Stimulated activated CD4-positive, alpha-beta T cell treated with anti-CD3 and anti-CD28 coated beads, Interleukin-15, amount 100 ng/mL, for 1 hour (primary cell): ENCODE measurements at regions not wholly inside any gene's neighbourhood (a gene's known extent, or its start where the extent isn't known, plus 50 kb on each side); places are given as distances from the start of the nearest gene placed in this dataset.

ENCODE experiments used
- DNase-seq, 2 donors: peaks; one replicate each; pipeline ENCODE4 v3.0.0-alpha.2; 2020; ENCODE audit warnings: low read depth in 1 of 2, low spot score in 1 of 2

DNA sequence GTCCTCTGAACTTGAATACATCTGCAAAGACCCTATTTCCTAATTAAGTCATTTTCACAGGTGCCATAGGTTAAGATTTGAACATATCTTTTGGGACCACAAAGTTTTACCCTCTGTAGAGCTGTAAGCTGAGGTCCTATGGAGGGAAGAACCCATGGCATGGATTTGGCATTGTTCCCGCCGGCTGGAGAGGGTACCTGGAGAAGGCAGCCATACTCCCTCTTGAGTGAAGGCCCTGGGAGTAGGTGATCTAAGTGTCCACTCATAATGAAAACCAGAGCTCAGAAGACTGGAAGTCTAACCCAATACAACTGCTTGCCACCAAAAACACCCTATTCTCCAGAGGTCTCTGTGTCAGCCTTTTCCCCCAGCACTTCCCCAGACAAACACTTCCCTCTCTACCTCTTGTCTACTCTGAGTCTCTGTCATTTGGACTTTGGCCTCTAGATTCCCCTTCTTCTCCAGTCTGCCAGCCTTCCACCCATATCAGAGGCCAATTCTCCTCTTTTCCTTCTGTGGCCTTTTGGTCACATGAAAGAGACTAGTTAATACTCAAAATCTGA is 363.9 kb downstream of the MAFB start:
- DNase-seq = no peak

DNA sequence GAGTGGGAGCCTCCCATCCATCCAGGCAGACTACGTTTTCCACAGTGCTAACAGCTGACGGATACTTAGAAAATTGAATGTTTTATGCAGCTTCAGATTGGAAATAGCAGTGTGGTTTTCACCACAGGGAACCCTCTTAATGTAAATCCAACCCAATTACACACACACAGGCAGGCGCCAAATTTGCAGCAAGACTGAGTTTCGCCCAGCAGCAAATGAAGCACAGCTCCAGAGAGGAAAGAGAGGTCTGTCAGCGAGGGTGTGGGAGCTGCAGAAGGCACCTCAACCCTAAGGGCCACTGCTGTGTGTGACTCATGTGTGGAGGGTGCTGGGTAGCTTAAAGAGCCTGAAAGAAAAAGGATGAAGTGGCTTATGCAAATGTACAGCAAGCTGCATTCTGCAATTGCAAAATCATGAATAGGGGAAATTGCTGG is 365.7 kb downstream of the MAFB start:
- no peak for DNase-seq

DNA sequence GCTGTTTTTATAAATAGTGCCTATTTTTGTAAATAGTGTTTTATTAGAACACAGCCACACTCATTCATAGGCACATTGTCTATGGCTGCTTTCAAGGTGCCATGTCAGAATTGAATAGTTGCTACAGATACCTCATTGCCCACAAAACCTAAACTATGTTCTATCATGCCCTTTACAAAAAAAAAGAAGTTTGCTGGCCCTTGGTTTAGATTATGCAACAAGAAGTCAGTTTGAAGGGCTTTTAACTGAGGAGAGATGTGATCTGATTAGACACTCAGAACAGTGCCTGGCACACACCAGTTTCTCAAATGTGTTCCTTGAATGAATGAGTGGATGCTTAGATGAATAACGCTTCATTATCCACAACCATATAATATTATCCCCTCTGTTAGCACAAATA is 366.1 kb downstream of the MAFB start:
- no peak for DNase-seq

DNA sequence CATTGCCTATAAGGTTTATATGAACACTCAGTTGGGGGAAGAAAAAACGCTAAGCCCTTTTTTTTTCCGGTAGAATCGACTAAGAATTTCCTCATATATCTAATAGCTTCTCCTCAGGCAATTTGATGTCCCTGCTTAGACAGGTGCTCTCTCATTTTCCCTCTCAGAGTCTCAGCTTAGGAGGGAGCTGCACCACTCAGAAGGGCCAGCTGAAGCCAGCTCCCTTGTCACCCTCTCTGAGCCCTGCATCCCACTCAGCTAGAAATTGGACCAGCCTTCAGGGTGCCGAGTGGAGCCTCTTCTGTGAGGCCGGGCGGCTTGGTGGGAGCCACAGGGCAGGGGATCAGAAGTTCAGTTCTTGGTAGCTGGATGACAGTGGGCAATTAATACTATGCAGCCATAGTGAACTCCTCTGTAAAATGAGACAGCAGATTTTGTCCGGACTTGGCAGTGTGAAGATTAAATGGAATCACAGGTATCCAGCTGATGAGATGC is 368.5 kb downstream of the MAFB start:
- DNase-seq = no peak

DNA sequence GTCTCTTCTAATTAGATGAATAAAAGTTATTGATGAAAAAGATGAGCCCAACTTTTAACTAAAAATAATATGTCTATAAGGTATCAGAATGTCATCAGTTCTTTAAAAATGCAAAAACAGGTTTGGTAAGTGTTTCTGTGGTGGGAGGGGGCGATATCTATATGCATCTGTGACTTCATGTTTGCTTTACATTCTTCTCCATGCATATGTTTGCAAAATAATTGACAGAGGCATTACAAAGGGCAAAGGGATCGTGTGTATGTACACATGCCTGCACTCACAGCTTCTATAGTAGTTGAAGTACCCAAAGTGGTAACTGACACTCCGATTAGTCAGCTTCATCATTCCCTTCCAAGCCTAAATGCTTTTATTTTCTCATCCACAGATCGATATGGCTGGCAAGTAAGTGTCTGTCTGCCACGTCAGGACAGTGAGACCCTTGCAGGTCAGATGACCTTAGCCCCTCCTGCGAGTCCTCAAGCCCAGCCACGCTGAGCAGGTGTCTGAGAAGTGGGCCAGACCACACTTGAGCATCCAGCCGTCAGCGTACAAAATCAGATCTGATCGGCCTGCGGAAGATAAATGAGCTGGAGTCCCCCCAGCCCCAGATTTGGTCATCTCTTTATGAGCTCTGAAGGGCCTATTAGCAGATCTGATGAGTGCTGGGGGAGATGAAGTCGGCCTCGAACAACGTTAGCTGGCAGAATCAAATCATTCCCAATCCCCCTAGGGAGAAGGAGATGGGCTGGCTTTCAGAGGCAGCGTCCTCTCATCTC is 369.1 kb downstream of the MAFB start:
- DNase-seq = no peak

DNA sequence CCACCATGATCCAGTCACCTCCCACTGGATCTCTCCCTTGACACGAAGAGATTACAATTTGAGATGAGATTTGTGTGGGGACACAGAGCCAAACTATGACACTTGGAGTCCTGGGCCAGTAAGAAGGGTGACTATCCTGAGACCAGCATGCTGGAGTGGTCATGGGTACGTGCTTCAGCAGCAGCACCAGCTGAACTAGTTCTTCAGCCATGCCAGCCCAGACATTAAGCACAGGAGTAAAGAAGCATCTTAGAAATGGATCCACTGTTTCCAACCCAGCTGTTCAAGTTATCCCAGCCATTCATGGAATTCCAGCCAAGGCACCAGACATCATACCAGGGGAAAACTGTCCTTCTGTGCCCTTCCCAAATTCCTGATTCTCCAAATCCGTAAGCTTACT is 370.0 kb downstream of the MAFB start:
- DNase-seq = no peak

DNA sequence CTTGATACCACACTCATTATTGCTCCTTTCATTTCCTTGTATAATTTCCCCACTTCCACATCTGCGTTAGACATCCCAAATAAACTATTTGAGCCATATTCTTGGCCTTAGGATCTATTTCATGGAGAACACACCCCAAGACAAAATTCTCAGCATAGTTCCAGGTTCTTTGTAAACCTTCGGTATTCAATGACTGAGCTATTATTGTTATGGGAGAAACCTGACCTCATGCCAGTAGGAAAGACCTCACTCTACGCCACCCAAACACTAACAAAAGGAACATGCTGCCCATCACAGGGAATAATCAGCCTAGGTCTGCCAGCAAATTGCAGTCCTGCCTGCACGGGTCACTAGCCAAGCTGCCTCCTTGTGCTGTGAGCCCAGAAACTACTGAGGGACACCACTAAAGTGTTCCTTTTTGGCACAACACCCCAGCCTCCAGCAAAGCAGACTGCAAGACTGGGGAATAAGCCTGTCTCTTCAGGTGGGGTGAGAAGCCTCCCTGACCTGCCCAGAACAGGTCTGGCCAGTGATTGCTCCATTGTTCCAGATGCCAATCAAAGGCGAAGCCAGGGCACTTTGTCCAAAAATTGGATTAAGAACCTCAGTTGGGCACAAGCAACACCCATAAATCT is 371.8 kb downstream of the MAFB start:
- no peak for DNase-seq

DNA sequence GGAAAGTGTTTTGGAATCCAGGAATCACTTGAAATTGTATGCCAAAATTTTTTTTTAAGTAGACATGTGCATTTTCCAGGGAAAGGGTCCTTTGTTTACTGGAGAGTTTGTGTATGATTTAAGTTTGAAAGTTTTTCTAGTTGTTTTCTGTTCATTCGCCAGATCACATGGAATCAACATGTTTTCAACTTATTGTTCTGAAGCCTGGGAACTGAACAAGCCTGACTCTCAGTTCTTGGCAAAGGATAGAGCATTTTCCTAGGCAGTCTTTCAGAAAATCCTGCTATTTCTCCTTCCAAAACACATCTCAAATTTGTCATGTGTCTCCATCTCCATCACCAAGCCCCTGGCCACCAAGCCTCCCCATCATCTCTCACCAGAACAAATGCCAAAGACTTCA is 374.8 kb downstream of the MAFB start:
- DNase-seq = no peak

DNA sequence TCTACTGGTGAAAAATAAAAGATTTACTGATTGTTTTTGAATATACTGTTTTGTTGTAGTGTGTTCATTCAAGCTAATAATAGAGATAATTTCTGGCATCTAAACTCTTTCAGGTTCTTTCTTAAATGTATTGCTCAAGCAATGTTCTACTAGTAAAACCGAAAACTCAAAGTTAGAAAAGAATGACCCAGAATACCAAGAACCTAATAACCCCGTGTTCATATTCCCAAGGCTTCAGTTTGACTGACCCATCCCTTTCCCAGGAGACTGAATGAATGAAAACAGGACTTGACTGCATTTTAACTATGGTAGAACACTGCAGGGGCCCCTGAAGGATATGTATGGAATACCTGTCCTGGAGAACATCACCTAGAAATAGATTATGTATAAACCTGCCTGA is 375.3 kb downstream of the MAFB start:
- DNase-seq = no peak

DNA sequence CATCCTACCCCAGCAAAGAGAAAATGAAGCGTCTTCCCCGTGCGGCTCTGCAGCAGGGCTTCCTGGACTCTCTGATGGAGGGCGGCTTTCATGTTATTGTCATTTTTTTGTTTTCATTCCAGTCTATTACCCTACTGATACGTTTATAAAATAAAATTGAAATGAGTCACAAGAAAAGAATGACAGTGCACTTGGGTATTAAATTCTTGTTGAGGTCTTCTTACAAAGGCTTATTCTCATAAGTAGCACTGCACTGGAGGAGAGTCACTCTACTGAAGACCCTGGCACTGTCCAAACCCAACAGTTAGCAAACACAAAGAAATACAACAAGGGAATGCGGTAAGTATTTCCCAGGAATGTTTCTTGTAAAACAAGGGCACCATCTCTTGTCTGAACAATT is 379.3 kb downstream of the MAFB start:
- no peak for DNase-seq

DNA sequence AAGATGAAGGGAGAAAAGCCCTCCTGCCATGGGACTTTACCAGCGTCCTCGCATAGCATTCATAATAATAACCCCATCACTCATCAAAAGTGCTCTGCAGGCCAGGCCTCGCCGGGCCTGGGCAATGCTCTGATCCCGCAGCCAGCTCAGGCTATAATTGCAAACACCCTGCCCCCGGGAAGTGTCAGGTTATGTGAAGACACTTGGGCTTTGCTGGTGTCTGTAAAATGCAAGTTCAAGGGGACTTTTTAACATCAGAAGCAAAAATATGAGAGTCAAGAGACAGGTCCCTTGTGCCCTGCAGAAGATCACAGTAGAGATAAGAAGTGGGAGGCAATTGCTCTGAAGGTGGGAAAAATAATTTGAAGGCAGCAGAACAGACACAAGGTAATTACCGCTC is 381.0 kb downstream of the MAFB start:
- no peak for DNase-seq

DNA sequence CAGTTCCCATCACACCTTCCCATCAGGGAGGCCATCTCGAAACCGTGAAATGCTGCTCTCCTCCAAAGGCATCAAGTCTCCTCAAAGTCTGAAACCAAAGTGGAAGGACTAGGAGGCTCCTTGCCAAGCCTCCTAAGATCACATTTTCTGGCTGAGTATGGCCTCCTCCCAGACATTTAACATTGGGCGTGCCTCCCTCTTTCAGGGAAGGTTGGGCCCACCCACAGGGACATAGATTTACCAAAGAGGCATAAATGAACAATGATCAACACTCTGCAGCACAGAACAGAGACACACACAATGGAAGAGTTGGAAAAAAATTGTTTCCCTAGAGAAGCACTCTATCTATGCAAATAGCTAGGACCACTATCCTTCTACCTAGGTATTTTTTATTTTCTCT is 381.8 kb downstream of the MAFB start:
- DNase-seq = no peak

DNA sequence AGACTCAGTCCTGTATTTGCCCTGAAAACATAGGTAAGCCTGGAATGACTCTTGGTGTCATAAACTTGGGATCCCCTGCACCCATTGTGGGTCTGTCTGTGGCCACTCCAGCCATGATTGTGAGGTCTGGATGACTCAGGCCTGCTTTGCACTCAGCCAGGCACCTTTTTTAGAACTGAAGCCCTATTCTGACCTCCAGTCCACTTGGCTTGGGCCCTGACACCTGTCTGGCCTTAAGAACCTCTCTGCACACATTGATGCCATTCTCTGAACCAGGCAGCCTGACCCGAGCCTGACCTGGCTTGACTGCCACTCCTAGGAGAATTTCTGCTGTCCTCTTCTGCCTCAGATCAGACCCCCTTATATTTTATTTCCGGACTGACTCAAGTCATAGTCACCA is 383.7 kb downstream of the MAFB start:
- DNase-seq = no peak

DNA sequence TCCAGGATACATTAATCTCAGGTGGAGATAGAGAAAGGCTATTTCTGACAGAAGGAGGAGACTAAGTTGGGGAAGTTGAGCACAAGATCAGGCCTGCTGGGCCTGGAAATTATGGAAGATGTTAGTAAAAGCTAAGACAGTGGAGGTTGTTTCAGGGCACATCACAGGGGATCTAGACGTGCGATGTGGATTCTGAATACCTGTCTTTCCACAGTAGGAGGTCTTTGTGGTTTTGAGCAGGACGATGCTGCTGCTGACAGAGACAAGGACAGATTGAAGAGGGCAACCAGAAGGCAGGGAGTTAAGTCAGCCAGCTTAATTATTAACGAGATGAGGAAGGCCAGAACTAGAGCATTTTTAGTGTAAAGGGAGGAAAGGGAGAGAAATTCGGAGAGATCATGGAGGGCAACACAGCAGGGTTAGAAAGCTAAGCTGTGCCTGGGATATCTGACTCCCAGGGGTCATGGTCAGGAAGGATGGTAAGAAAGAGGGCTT is 384.9 kb downstream of the MAFB start:
- DNase-seq = no peak

DNA sequence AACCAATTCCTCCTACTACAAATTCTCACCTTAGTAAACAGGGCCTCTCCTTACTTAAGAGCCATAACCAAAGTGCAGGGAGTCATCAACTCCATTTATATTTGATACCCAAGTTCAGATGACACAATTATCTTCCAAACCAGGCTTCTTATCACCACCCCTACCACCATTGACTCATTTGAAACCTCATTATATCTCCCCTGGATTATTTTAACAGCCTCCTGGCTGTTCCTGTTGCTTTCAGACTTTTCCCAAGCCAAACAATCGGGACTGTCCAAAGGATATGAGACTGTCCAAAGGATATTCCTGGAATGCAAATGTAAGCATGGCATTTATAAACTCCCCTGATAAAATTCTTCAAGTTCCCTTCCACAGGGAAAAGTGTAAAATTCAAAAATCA is 394.3 kb downstream of the MAFB start:
- no peak for DNase-seq

DNA sequence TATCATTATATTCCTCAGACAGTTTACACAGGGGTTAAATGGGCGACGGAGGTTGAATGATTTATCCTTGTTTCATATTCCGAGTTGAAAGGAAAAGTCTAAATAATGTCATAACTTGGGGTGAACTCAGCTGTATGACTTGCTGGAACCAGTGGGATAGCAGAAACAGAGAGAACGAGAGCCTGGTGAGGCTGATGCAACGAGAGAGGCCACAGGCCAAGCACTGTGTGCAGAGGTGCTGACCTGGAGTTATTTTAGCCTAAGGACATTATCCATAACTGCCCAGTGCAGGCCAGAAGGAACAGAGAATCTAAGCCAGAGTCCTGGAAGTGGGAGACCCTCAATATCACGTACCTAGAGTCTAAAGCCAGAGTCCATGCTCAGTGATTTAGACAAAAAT is 394.9 kb downstream of the MAFB start:
- no peak for DNase-seq

DNA sequence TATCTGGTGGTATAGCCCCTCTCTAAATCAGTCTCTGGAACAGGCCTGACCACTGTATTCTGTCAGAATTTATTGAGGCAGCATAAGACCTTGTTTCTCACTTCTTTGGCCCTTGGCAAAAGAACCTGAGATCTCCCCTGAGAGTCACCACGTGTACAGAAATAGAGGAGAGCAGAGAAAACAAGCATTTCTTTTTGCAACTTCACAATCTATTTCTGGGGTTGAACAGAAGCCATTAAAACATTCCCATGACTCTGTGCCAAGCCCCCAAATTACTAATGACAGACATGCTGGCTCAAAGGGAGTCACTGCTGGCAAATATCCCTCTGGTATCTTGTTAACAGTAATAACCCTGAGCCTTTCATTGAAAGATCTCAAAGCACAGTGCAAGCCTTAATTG is 395.3 kb downstream of the MAFB start:
- no peak for DNase-seq

DNA sequence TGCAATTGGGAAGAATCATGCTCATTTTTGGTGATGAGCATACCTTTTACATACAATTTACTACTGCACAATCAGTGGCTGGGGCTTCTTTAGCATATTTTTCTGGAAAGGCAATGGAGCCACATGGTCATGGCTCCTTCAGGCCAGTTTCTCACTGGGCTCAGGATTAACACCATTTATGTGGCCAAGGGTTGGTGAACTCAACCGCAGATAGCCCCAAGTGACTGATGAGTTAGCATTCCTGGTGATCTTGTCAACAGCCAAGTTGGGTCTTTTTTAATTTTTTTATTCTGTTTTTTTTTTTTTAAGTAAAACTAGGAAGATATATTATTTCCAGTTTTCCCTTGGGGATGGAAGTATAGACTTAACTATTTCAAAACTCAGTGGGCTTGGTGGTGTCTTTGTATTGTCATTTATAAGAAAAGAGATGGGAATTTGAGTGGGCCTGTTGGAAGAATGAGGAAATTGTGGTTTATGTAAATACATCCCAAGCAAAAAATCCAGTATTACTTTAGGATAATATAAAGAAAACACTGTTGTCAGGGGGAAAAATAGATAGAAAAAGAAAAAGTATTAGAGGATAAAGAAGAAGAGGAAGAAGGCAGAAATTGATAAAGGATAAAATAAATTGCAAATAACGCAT is 397.4 kb downstream of the MAFB start:
- DNase-seq = no peak

DNA sequence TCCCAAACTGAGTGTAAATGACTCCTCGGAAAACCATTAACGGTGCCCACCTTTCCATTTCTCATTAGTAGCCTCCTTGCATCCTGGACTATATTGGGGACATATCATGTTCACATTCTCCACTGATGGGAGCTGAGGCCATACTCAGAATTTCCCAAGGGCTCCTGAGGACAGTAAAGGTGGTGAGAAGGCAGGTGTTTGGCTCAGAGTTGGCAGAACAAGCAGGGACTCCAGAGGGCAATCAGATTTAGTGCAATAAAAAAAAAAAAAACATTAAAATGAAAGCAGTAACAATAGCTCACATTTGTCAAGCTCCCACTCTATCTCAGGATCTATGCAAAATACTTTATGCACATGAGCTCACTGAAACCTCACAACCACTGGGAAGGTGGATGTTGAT is 401.4 kb downstream of the MAFB start:
- no peak for DNase-seq

DNA sequence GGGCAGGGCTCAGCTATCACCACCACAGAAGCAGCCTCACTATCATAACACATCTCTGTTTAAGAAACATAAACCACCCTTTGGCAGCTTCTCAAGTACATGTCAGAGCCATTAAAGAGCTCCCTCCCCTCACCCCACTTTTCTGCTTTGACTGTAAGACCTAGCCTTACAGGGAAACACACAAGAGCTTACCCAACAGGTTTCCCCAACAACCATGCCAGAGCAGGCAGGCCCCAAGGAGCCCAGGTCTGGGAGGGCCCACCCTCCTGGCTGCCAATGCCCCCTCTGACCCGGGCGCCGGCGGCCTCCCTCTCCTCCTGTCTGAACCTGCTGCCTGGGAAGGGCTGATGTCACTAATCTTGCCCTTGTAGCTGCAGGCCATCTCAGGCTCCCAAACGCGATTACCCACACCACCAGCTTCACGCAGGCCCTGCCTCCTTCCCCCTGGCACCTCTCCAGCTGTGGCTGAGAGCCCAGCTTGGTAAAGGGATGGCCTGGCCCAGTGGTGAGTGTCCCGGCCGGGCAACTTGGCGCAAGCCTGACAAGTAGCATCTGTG is 402.0 kb downstream of the MAFB start:
- no peak for DNase-seq

DNA sequence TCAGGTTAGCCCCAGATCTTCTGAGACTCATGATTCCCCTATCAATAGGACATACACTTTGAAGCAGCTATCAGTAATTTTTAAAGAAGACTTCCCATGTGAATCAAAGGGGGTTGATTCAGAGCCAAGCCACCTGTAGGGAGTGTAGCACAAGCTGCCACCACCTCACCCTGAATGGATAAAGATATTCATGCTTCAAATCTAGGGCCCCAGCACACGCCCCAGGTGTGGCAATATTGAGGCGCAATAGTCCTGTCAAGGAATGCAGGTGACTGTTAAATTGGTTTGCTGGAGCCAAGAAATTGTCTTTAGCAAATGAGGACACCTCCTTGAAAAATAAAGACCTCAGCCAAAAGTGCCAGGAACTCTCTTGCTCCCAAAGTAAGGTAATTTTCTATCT is 404.4 kb downstream of the MAFB start:
- no peak for DNase-seq

DNA sequence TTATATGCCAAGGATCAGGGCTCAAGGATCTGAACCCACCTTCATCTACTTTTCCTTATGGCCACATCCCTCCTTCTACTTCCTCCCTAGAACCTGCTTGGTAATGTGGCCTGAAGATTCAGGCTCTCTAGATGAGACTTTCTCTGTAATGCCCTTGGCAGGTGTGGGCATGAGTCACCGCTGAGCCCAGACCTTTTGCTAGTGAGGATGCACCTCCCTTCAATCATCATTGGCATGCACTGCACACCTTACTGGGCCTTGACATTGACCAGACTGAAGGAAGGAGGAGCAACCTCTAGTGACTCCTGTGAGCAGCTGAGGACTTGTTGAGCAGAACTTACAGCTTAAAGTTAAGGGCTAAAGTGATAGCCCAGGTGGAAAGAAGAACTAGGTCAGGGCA is 405.3 kb downstream of the MAFB start:
- no peak for DNase-seq
